Prostate gland (tissue), 2 donors: ENCODE measurements at regions not wholly inside any gene's neighbourhood (a gene's known extent, or its start where the extent isn't known, plus 50 kb on each side); places are given as distances from the start of the nearest gene placed in this dataset.

Experiments used
- CTCF ChIP-seq, 4 experiments: fragments of 200-600 bp in 2 of 4; fragments of 450-650 bp in 2 of 4; sonication (generic) in 2 of 4; IDR thresholded peaks; 1 replicate in 3 of 4; 2 replicates in 1 of 4; pipeline ENCODE4 v1.5.1; 2016 to 2019; ENCODE audit warnings: antibody characterized with exemption in 4 of 4, mild to moderate bottlenecking in 2 of 4, moderate library complexity in 2 of 4
- POLR2A ChIP-seq: fragments of 450-650 bp; IDR thresholded peaks from one replicate; pipeline ENCODE4 v1.6.1; 2016; ENCODE audit warnings: antibody characterized with exemption, mild to moderate bottlenecking

GRCh38 chr10:3374914-3375313 lies 202.3 kb upstream of the PITRM1 start:
- TF ChIP-seq CTCF (IDR thresholded peaks at IDR 0.05) (no peak), POLR2A (no peak)
